ENCODE measurements at regions not wholly inside any gene's neighbourhood (a gene's known extent, or its start where the extent isn't known, plus 50 kb on each side); places are given as distances from the start of the nearest gene placed in this dataset.
"Not testable (repeated sequence)": the region's sequence is repeated elsewhere in the genome, so short reads cannot be mapped to it uniquely, and the experiment has no call there.

DNA sequence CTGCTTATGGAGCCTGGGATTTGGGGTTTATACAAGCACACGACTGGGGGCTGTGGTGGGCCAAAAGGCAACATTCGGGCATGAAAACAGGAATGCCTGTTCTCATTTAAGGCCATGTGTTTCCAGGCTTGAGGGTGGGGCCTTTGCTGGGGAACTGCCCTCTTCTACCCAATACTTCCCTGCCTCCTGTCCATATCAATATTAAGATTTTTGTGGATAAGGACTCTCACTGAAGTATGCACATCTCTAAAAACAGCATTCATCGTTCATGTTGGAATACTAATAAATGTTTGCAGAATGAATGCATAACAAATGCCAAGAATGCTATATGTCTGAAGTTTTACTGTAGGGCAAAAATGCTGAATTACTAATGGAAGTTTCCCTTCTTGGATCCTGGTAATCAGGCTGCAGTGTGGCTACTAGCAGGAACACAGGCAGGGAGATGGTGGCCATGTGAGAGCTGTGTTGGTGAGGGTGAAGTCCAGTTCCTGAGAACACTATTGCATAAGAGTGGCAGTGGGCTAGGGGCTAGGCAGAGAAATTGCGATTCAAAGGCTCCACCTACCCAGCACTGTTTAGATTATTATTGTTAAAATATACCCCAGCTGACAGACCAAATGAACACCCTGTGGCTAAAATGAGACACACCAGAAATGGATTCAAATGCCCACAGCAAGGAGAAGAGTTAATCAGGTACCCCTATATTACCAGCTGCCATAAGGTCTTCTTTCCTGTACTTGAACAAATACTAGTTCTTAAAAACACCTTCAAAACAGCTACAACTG, 644.3 kb downstream of the EPM2A start:
- no peak overlapping the region for H3K4me3 ChIP-seq
- no peaks in the 10 kb centered on the region for H3K27me3 ChIP-seq
- TF ChIP-seq CTCF (IDR thresholded peaks at IDR 0.05): no peak
- H3K4me1 ChIP-seq: no peaks in the 10 kb centered on the region
- no peaks in the 10 kb centered on the region for H3K36me3 ChIP-seq
- no peaks in the 10 kb centered on the region for H3K9me3 ChIP-seq
- intact Hi-C loops (cut with DNase I; ENCODE audit: low total_unique reads): no loop called here
- DNase-seq: no peak
- H3K27ac ChIP-seq: no peak overlapping the region

DNA sequence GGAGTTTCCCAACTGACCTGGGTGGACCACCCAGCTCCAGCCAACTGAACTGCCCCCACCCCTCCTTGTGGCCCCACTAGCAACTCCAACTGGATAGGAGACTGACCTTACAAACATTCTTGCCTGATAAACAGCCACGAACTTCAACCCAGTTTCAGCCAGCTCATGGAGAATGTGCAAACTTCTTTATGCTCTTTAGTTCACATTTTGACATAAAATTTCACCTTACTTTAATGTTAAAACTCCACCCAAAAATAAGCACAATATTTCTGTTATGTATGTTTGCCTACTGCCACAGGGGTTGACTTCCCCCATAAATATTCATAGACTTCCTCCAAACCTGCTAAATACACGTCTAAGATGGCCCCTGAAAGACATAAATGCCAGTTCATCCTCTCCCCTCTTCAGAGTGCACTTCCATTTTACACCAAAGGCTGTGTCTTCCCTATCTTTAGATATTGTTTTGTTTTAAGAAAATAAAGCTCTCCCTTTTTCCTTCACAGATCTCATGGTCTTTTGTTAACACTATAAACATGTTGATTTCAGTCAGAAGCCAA, 643.7 kb downstream of the EPM2A start:
- Histone ChIP-seq H3K4me1 (no peaks in the 10 kb centered on the region), H3K27me3 (no peaks in the 10 kb centered on the region), H3K27ac (no peak overlapping the region), H3K4me3 (no peak overlapping the region), H3K36me3 (no peaks in the 10 kb centered on the region), H3K9me3 (no peaks in the 10 kb centered on the region)
- TF ChIP-seq CTCF (IDR thresholded peaks at IDR 0.05): no peak
- intact Hi-C loops (cut with DNase I; ENCODE audit: low total_unique reads): no loop called here
- DNase-seq: no peak

- no peak for TF ChIP-seq CTCF (IDR thresholded peaks at IDR 0.05)
- Histone ChIP-seq H3K9me3 (no peaks in the 10 kb centered on the region), H3K27ac (no peak overlapping the region), H3K4me1 (no peaks in the 10 kb centered on the region), H3K27me3 (no peaks in the 10 kb centered on the region), H3K4me3 (no peak overlapping the region), H3K36me3 (no peaks in the 10 kb centered on the region)
- no peak for DNase-seq
- intact Hi-C loops (cut with DNase I; ENCODE audit: low total_unique reads): no loop called here
These were observed 642.8 kb downstream of the EPM2A start for GRCh38 chr6:145092554-145092953.

DNA sequence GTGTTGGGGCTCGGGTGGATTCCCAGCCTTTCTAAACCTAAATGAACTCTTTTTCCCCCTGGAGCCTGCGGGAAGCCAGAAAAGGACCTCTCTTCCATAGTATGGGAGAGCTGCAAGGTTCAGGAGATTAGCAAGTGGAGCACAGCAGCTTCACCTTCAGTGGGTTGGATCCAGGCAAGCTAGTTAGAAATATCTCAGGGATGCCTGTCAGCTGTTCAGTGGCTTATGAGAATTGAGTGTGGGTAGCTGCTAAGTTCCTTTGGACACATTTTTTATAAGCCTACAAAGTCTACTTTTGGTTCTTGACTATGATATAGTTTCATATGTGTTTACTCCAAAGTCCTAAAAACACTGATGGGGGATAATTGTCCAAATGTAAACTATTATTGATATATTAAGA, 642.1 kb downstream of the EPM2A start:
- Histone ChIP-seq H3K4me1 (no peaks in the 10 kb centered on the region), H3K27ac (no peak overlapping the region), H3K27me3 (no peaks in the 10 kb centered on the region), H3K36me3 (no peaks in the 10 kb centered on the region), H3K4me3 (no peak overlapping the region), H3K9me3 (peaks cover 0 to 4% (median 0%) of the 10 kb centered on the region in 3 donors)
- no peak for DNase-seq
- TF ChIP-seq CTCF (IDR thresholded peaks at IDR 0.05): no peak
- intact Hi-C loops (cut with DNase I; ENCODE audit: low total_unique reads): no loop called here

GRCh38 chr6:145096846-145097245, 638.5 kb downstream of the EPM2A start:
- Histone ChIP-seq H3K4me1 (no peaks in the 10 kb centered on the region), H3K36me3 (no peaks in the 10 kb centered on the region), H3K27ac (no peak overlapping the region), H3K4me3 (no peak overlapping the region), H3K27me3 (no peaks in the 10 kb centered on the region), H3K9me3 (peaks cover 0 to 8% (median 0%) of the 10 kb centered on the region in 3 donors)
- no peak for DNase-seq
- intact Hi-C loops (cut with DNase I; ENCODE audit: low total_unique reads): no loop called here
- no peak for TF ChIP-seq CTCF (IDR thresholded peaks at IDR 0.05)

DNA sequence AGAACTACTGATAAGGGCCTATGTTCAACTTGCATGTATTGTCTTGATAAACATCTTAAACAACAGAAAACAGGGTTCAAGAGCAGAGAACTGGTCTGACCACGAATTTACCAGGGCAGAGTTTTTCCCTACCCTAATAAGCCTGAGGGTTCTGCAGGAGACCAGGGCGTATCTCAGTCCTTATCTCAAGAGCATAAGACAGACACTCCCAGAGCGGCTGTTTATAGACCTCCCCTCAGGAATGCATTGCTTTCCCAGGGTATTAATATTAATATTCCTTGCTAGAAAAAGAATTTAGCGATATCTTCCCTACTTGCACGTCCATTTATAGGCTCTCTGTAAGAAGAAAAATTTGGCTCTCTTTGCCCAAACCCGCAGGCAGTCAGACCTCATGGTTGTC, 637.2 kb downstream of the EPM2A start:
- H3K4me1 ChIP-seq; H3K9me3 ChIP-seq; H3K4me3 ChIP-seq; intact Hi-C loops (cut with DNase I; ENCODE audit: low total_unique reads); H3K36me3 ChIP-seq; H3K27me3 ChIP-seq; DNase-seq; H3K27ac ChIP-seq: not testable (repeated sequence)

All from tibial artery (tissue), 4 donors.